Neural cell (in vitro differentiated cells): ENCODE measurements at regions not wholly inside any gene's neighbourhood (a gene's known extent, or its start where the extent isn't known, plus 50 kb on each side); places are given as distances from the start of the nearest gene placed in this dataset.

ENCODE experiments used
- EP300 ChIP-seq: fragments of 450-650 bp; conservative IDR thresholded peaks from 2 replicates; pipeline ENCODE4 v1.6.1; 2014; ENCODE audit warnings: antibody characterized with exemption, mild to moderate bottlenecking, moderate library complexity; ENCODE audit not compliant: poor library complexity, severe bottlenecking
- EZH2 ChIP-seq: fragments of 200-600, 300-800 bp; shearing (Covaris generic), sonication (generic); IDR thresholded peaks from 2 replicates; pipeline ENCODE4 v1.6.1; 2014; ENCODE audit warnings: antibody characterized with exemption, low read length, borderline replicate concordance, mild to moderate bottlenecking; ENCODE audit not compliant: insufficient read depth, poor library complexity, severe bottlenecking
- TF ChIP-seq, protein P1 (sequence below): fragments of 450-650 bp; IDR thresholded peaks from 2 replicates; pipeline ENCODE4 v1.5.1; 2014; ENCODE audit warnings: antibody characterized with exemption, mild to moderate bottlenecking, moderate library complexity; ENCODE audit not compliant: poor library complexity, severe bottlenecking
- TF ChIP-seq, protein P2 (sequence below): IDR thresholded peaks from 2 replicates; pipeline ENCODE4 v1.6.1; 2012; ENCODE audit warnings: borderline replicate concordance

DNA sequence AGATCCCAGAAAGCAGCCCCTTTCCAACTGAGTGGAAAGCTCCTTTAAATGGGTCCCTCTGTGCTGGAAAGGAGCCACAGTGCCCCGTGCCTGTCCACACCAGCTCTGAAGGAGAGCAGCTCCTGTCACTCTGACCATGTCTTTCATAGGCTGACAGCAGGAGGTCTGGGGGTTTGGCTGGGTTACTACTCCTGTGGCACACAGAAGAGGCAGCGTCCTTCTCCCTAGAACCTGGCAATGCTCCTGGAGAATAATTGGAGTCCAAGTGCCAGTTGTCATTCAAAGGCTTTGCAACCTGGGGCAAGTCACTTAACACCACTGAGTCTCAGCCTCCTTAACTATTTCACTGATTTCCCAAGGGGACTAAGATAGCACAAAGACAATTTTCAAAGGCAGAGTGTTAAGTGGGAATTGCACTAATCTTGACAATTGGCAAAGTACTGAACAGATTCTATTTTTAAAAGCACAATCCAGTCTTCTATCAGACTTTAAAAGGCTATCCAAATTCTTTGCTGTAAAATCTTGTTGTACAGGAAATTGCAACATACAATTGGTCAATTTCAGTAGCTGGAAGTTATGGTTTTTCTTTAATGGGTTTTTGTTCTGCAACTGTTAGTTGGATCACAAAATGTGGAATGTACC is 457.2 kb downstream of the KIF16B start:
- TF ChIP-seq, protein P1, sequence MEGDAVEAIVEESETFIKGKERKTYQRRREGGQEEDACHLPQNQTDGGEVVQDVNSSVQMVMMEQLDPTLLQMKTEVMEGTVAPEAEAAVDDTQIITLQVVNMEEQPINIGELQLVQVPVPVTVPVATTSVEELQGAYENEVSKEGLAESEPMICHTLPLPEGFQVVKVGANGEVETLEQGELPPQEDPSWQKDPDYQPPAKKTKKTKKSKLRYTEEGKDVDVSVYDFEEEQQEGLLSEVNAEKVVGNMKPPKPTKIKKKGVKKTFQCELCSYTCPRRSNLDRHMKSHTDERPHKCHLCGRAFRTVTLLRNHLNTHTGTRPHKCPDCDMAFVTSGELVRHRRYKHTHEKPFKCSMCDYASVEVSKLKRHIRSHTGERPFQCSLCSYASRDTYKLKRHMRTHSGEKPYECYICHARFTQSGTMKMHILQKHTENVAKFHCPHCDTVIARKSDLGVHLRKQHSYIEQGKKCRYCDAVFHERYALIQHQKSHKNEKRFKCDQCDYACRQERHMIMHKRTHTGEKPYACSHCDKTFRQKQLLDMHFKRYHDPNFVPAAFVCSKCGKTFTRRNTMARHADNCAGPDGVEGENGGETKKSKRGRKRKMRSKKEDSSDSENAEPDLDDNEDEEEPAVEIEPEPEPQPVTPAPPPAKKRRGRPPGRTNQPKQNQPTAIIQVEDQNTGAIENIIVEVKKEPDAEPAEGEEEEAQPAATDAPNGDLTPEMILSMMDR: no peak
- no peak for TF ChIP-seq EP300
- TF ChIP-seq, protein P2, sequence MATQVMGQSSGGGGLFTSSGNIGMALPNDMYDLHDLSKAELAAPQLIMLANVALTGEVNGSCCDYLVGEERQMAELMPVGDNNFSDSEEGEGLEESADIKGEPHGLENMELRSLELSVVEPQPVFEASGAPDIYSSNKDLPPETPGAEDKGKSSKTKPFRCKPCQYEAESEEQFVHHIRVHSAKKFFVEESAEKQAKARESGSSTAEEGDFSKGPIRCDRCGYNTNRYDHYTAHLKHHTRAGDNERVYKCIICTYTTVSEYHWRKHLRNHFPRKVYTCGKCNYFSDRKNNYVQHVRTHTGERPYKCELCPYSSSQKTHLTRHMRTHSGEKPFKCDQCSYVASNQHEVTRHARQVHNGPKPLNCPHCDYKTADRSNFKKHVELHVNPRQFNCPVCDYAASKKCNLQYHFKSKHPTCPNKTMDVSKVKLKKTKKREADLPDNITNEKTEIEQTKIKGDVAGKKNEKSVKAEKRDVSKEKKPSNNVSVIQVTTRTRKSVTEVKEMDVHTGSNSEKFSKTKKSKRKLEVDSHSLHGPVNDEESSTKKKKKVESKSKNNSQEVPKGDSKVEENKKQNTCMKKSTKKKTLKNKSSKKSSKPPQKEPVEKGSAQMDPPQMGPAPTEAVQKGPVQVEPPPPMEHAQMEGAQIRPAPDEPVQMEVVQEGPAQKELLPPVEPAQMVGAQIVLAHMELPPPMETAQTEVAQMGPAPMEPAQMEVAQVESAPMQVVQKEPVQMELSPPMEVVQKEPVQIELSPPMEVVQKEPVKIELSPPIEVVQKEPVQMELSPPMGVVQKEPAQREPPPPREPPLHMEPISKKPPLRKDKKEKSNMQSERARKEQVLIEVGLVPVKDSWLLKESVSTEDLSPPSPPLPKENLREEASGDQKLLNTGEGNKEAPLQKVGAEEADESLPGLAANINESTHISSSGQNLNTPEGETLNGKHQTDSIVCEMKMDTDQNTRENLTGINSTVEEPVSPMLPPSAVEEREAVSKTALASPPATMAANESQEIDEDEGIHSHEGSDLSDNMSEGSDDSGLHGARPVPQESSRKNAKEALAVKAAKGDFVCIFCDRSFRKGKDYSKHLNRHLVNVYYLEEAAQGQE: no peak
- TF ChIP-seq EZH2: no peak
